DMS 273 (cell line): ENCODE measurements at regions not wholly inside any gene's neighbourhood (a gene's known extent, or its start where the extent isn't known, plus 50 kb on each side); places are given as distances from the start of the nearest gene placed in this dataset.
"Not testable (repeated sequence)": the region's sequence is repeated elsewhere in the genome, so short reads cannot be mapped to it uniquely, and the experiment has no call there.

ENCODE experiments used
- DNase-seq: peaks from one replicate; lab custom pipeline; 2025; ENCODE audit not compliant: unreplicated experiment; lab: John Stamatoyannopoulos, UW

DNA sequence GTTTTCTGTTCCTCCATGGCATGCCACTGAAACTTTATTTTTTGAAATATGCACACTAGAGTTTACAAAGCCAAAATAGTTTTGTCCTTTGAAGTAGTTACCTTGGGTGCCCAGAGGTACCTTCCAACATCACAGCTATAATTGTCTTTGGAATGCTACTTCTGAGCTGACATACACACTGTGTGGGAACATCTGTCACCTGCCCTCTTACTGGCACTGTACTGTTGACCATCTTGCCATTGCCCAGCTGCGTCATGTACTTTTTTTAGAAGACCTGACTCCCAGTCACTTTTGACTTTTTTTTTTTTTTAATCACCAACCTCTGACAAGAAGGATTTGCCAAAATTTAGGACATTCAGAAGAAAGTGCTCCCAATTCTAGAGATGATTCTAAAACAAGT, 200.5 kb upstream of the CXorf66 start:
- DNase-seq = no peak

DNA sequence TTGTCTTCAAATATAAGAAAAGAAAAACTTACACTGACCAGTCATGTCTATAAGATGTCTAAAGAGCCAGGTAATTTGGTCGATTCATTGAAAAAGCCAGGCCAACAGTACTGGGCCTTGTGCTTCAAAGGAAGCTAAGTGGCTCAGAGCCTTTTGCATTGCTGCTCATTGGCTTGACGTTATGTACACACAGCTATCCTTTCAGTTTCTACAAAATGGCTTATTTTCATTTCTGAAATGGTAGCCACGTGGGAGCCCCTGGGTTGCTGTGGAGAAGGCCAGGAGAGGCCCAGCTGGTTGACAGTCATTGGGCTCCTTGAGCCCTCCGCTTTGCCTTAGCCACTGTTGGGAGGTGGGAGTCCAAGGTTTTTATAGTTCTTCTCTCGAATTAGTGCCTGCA, 199.1 kb upstream of the CXorf66 start:
- DNase-seq = no peak

- DNase-seq = no peak
Measured at GRCh38 chrX:140163371-140164159, 198.2 kb upstream of the CXorf66 start.

GRCh38 chrX:140157611-140158010, 192.3 kb upstream of the CXorf66 start:
- no peak for DNase-seq

GRCh38 chrX:140157143-140157542, 191.8 kb upstream of the CXorf66 start:
- no peak for DNase-seq

DNA sequence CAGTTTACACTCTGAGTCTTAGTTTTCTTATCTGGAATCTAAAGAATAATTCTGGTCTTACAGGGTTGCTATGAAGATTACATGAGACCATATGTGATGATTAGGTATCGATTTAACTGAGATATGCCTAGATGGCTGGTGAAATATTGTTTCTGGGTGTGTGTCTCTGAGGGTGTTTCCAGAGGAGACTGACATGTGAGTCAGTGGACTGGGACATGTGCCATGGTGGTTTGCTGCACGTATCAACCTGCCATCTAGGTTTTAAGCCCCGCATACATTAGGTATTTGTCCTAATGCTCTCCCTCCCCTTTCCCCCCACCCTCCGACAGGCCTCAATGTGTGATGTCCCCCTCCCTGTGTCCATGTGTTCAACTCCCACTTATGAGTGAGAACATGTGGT, 186.0 kb upstream of the CXorf66 start:
- no peak for DNase-seq

- no peak for DNase-seq
Measured at GRCh38 chrX:140149761-140150160, 184.4 kb upstream of the CXorf66 start.

GRCh38 chrX:140141444-140142029, 176.2 kb upstream of the CXorf66 start:
- DNase-seq = peak; percentile 71

DNA sequence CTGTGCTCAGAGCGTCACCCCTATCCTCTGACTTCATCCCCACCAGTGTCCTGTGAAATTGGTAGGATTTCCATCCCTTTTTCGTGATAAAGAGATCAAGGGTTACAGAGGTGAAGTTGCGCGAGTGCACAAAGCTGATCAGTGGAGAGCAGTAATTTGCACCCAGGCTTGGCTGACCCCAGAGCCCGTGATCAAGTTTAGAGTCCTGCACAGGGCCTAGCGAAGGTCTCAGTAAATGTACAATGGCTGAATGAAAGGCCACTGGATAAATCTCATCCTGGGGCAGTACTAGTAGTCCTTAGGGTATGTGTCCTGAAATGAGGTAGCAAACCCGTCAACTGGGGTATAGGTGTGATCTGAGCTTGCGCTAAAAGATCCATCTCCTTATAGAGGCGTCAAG, 173.2 kb upstream of the CXorf66 start:
- not testable (repeated sequence) for DNase-seq

DNA sequence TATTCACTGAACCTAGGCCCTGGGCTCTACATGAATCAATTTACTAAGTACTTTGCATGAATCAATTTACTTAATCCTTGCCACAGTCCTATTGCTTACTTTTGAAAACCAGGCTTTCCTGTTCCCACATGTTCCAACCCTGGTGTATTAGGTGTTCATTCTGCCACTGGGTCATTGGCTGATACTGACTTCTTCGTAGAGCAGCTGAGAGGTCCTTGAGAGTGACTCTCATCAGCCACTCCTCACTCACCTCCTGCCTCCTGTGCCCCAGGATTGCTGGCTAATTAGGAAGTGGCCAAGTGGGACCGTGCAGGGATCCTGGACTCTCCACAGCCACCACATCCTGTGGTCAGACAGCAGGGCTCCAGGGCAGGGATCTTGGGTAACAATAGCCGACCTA, 172.7 kb upstream of the CXorf66 start:
- not testable (repeated sequence) for DNase-seq

DNA sequence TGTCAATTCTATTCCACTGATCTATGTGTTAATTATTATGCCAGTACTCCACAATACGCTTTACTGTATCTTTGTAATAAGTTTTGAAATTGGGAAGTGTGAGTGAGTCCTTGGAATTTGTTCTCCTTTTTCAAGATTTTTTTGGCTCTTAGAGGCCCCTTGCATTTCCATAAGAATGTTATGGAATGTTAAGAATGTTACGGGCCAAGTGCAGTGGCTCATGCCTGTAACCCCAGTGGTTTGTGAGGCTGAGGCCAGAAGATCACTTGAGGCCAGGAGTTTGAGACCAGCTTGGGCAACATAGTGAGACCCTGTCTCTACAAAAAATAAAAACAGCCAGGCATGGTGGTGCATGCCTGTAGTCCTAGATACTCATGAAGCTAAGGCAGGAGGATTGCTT, 167.6 kb upstream of the CXorf66 start:
- no peak for DNase-seq

DNA sequence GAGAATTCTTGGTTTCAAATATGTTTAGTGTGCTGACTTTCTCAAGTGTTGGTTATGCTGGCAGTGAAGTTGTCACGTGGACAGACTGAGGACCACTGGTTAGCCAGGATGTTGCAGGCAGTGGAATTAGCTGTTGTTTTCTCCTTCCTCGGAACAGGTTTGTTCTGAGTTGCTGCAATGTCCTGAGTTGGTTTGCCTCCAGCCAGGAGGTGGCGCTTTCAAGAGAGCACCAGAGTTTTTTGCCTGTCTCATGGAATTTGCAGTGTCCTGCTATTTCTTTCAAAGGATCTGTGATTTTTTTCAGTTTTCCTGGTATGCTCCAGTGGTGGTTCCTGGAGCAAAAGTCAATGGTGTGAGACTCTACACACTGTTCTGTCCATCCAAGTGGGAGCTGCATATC, 158.1 kb upstream of the CXorf66 start:
- peak; percentile 3 for DNase-seq

- not testable (repeated sequence) for DNase-seq
Measured at GRCh38 chrX:140114059-140114458, 148.7 kb upstream of the CXorf66 start.

- no peak for DNase-seq
Measured at GRCh38 chrX:140110081-140110650, 144.8 kb upstream of the CXorf66 start.

DNA sequence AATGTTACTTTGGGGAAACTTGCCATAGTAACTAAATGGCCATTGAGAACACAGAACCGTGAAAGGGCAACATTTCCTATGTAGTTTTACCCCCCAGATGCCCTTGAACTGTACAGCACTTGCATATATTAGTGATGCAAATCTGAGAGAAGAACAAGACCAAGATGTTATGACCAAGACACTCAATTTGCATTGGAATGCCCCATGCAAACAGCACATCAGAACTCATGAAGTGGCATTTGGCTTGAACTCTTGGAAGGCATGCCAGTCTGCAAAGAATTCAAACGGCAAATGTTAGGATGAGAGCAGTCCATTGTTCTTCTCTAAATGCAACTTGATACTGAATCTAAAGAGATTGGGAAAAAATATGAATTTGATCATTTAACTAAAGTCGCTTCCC, 139.4 kb upstream of the CXorf66 start:
- no peak for DNase-seq

DNA sequence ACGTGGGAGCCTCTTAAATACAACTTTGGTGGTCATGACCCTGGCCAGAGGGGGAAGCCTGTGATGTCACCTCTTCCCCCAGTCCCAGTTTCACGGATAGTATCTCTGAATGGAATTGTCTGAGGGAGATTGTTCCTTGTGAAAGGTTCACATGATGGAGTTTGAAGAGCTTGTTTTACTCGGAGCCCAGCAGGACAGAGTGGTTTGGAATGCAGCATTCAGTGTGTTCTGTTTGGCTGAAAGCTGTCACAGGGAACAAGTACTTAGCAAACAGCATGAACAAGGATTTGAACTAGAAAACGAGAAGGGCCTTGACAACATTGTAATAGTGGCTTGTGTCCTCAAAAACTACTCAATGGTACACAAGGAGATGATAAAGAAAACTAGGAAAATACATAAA, 133.9 kb upstream of the CXorf66 start:
- DNase-seq = no peak

DNA sequence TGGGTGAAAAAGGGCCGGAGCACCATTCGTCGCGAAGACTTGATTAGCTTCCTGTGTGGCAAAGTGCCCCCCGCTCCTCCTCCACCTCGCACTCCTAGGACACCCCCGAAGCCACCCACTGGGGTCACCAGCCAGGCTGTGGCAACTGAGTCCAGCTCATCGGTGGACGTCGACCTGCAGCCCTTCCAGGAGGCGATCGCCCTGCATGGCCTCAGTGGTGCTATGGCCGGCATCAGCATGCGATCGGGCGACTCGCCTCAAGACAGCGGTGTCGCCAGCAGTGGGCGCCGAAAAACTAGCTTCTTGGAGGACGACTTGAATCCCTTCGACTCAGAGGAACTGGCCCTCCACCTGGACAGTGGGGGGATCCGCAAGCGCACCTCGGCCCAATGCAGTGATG, 126.8 kb upstream of the CXorf66 start:
- DNase-seq = no peak

DNA sequence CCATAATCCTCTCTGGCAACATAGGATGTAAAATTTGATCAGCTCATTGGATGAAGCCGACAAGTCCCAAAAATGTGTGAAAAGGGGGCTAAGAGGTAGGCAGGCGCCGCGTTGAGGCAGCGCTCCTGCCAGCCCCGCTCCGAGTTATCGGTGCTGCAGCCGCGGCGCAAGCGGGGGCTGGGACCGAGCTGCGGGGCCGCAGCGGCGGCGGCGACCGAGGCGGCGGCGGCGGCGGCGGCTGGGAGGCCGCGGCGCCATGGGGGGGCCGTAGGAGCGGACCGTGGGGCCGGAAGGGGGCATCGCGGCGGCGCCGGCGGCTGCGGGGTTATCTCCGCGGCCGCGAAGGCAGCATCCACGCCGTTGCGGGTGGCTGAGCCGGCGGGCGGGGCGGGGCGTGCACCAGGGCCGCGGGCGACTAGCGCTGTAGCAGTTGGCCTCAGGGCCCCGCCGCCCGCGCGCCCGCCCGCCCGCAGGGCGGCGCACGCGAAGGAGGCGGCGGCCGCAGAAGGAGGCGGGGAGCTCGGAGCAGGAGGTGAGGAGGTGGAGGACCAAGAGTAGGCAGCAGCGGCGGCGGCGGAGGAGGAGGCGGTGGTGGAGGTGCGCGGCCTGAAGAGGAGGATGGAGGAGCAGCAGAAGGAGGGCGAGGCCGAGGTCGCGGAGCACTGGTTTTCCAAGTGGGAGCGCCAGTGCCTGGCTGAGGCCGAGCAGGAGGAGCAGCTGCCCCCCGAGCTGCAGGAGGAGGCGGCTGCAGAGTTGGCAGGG, 126.0 kb upstream of the CXorf66 start:
- DNase-seq = peak; percentile 61

GRCh38 chrX:140090800-140091124, 125.4 kb upstream of the CXorf66 start:
- no peak for DNase-seq

GRCh38 chrX:140088438-140088837, 123.1 kb upstream of the CXorf66 start:
- no peak for DNase-seq

DNA sequence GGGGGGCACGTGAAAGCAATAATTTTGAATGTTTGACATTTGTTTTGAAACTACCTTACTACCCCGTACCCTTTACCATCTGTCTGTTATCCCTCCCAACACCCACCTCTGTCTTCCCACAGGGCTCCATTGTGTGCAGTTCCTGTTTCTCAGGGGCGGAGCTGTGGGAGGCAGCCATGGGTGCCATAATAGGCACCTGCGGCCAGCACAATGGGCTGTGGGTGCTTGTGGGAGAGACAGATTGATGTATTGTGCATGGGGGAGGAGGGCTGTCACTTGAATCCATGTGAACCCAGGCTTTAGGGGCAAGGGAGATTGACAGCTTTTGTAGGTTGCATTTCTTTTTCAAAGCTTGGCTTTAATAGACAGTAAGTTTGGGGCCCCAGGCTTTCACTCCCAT, 122.6 kb upstream of the CXorf66 start:
- DNase-seq = no peak

- DNase-seq = no peak
Measured at GRCh38 chrX:140086691-140087090, 121.4 kb upstream of the CXorf66 start.
